Activated CD8-positive, alpha-beta memory T cell treated with anti-CD3 and anti-CD28 coated beads, Interleukin-2, amount 50 U/mL, for 24 hours (primary cell): ENCODE measurements at regions not wholly inside any gene's neighbourhood (a gene's known extent, or its start where the extent isn't known, plus 50 kb on each side); places are given as distances from the start of the nearest gene placed in this dataset.
"Not testable (repeated sequence)": the region's sequence is repeated elsewhere in the genome, so short reads cannot be mapped to it uniquely, and the experiment has no call there.

ENCODE experiments used
- DNase-seq: peaks from one replicate; pipeline ENCODE4 v3.0.0-alpha.2; 2020; ENCODE audit errors: extremely low read depth

DNA sequence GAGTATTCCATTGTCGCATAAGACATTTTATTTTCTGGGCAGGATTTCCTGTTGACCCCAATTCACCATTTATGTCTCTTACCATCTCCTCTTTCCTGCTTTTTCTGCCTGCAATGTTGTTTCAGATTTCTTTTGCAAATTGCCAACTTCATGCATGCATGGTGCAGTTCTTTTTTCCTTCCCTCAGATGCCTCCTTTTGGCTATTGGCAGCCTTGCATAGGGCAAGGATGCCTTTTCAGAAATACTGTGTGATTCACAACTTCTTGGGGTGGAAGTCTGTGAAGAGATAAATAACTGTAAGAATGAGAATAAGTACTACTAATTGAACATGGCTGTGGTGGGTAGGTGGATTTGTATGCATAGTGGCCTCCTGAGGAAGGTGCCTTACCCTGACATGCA, 116.7 kb downstream of the SOX4 start:
- no peak for DNase-seq

DNA sequence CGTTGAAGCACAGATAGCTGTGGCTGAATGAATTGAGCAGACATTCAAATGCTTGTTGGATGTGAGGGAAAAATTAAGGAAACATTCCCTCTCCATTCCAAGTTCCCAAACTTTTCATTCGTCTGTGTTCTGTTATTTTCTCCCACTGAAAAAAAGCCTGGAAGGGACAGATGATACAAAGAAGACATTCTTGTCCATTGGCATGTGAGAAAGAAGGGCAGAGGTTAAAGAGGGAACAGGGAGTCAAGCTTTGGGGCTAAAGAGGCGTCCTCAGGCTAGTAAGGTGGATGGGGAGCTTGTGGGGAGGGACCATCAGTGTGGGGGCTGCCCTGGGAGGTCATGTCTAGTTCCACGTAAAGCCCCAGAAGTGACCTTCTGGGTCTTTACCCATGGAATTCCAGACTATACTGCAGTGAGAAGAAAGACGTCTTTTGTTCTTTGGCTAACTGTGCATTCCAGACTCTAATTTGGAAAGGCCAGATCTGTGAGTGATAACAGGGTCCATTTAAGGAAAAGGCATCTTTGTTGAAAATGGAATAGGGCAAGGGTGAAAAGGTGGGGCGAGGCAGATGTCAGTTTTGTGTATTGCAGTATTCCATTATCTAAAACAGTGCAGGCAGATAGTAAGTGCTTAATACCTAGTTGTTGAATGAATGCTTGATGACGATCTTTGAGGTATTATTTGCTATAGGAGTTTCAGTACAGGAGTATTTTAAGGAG, 117.5 kb downstream of the SOX4 start:
- DNase-seq: no peak

DNA sequence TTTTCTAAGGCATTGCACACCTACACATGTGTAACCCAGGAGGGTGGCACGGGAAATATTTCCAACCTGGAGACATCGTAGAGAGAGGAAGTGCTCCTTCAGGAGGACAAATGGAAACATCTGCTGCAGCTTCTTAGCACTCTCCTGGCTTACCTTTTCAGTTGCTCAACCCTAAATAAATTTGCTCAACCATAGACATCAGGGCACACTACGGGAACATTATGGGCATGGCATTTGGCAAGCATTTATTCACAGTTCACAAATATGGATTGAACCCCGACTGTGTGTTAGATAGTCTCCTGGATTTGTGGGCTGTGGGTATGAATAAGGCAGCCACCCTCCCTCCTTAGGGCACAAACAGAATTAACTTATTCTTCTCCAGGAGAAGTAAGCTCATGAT, 118.7 kb downstream of the SOX4 start:
- DNase-seq: no peak

DNA sequence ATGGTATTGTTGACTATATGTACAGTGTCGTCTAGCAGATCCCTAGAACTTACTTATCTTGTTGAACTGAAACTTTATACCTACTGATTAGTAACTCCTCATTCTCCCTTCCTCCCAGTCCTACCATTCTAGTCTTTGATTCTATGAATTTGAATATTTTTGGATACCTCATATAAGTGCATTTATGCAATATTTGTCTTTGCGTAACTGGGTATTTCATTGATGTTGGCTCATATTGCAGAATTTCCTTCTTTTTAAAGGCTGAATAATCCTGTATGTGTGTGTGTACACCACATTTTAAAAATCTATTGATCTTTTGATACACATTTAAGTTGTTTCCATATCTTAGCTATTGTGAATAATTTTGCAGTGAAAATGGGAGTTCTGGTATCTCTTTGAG, 119.9 kb downstream of the SOX4 start:
- no peak for DNase-seq

DNA sequence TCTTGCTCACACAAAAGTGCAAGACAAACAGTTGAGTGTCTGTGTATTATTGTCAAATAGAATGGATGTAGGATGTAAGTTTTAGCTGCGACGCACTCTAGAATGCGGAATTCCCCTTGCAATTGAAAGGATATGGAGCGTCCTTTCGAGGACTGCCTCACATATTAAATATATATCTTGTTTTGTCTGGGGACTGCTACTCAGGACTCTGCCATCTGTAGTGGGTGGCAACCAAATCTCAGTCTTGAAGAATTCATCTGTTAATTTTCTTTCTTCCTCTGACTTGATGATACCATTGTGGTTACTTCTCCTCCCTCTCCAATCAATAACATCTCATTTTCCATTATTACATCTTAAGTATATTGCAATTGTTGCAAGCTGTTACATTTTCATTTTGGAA, 121.6 kb downstream of the SOX4 start:
- no peak for DNase-seq

DNA sequence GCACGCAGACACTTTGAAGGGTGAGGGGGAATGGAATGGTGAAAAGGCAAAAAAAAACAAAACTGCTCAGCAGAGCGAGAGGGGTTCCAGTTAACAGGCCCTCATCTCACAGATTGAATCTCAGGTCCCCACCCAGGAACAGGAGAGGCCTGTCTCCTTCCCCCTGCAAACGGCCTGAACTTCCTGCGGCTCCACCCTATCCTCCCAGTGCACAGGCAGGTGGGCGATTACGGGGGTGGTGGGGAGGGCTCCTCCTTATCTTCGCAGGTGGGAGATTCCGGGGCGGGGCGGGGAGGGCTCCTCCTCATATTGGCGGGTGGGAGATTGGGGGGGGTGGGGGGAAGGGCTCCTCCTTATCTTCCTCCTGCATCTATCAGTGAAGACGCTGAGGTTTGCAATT, 129.0 kb downstream of the SOX4 start:
- no peak for DNase-seq

DNA sequence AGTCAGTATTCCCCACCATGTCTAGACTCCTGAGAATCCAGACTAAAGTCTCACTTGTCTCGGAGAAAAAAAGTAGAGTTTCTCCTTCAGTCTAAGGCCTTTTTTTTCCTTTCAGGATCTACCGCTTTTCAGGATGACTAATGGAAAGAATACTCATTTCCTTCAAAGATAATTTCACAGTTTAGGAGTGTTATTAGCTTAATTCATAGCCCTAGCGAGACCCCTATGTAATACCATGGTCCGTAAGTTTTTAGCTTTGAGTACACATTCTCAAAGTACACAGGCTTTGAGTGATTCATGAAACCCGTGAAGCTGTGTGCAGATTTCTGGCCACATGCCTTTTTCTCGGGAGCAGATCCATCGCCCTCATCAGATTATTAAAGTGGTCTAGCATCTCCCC, 133.1 kb downstream of the SOX4 start:
- DNase-seq: no peak

DNA sequence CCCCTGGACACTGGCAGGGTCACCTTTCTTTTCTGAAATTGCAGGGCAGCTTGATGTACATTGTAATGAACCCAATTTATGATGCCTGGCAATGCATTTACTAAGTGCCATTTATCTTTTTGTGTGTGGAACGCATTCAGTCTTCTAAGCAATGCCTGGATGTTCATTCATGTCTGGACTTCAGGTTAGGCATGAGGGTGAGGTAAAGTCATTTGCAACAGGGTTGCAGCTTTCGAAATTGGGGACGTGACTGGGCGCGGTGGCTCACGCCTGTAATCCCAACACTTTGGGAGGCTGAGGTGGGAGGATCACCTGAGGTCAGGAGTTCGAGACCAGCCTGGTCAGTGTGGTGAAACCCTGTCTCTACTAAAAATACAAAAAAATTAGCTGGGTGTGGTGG, 134.6 kb downstream of the SOX4 start:
- no peak for DNase-seq

DNA sequence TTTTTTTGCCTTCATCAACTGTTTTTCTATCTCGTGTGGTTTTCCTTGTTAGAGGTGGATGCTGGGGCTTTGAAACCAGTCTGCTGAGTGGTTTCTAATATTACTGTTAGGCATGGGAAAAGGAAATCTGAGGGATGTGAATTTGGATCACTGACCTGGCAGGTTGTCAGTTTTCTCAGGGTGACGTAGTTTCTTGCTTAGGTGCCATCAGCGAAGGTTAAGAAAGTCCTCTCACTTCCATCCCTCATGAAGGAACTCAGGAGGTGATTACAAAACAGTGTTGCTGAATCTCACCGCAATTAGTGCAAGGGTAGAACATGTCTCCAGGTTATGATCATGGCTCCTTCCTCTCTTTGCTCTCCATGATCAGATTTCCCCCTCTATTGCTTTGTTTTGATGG, 135.9 kb downstream of the SOX4 start:
- DNase-seq: no peak

DNA sequence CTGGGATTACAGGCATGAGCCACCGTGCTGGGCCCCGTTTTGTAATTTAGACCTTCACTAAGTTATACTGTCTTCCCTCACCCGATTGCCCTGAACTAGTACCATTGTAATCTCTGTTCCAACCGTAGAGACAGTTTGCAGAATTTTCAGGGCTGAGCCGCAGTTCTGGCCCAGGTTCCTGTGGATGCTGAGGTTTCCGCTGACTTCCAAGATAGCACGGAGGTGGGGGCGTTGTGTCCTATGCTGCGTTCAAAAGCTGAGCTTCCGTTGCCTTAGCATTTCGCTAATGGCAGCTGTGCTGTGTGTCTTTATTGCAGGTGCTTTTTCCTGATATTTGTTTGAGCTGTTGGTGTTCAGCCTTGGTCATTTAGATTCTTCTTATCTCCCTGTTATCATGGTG, 137.0 kb downstream of the SOX4 start:
- no peak for DNase-seq

DNA sequence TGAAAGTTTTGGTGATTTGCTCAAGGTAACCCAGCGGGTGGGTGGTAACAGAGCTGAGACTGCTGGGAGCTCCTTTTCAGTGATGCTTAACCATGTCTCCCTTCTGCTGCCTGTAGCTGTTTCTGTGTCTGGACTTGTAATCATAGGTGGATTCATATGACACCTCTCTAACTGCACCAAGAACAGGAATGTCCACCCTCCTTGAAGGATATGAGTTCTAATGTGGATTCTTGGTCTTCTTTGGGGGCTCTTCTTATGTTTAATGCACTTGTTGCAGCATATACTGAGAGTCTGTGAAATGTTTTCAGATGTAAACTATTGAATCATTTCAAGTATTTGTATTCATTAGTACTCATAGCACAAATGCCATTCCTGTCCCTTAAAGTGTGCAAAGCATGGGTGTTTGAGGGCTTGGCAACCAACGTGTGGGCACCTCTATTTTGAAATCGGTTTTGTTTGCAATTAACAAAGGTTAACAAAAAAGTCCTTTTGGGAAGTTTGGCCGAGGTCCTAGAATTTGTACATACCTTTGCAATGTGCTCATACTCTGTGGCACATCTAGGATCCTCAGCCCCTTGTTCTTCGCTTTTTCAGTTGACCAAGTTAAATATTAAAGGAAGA, 138.0 kb downstream of the SOX4 start:
- no peak for DNase-seq

DNA sequence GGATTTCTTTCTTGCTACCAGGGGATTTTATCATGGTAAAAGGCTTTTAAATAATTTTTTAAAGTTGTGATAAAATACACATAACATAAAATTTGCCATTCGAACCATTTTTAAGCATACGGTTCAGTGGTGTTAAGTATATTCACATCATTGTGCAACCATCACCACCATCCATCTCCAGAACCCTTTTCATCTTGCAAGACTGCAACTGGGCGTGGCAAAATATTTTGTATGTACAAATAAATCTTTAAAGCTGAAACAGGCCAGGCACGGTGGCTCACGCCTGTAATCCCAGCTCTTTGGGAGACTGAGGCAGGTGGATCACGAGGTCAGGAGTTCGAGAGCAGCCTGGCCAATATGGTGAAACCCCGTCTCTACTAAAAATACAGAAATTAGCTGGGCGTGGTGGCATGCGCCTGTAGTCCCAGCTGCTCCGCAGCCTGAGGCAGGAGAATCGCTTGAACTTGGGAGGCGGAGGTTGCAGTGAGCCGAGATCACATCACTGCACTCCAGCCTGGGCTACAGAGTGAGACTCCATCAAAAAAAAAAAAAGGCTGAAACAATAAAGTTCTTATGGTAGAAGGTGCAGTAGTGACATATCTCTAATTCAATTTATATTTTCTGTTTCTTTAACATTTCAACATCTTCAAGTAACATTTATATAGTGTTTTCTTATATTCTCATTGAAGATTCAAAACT, 138.6 kb downstream of the SOX4 start:
- not testable (repeated sequence) for DNase-seq

DNA sequence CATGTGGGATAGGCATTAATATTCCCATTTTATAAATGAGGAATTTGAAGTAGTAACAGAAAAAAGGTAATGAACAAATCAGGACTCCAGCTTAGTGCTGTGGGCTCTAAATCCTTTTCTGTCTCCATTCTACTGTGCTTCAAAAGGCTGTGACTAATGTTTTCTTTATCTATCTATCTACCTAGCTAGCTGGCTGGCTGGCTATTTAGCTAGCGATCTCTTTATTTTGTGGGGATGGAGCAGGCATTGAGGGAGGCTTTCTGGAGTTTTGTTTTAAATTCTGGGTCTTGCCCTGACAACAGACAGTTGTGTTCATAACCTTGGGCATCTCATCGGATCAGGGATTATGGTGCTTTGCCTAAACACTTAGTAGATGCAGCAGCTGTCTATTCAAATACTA, 139.2 kb downstream of the SOX4 start:
- DNase-seq: no peak

DNA sequence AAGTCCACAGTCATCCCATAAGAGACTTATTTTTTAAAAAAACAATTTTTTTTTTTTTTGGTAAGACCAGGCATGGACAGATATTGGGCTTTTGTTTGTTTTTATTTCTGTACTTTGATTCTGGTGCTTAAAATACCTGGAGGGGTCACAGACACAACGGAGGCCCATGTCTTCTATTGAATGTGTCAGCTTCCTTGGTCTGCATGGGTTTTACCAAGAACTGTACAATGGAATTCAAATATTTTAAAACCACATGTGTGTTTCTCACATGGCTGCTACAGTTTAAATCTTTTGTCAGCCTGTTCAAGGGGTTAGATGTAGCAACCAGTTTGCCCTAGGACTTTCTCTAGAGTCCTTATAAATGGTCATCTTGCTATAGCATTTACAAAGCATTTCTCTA, 139.8 kb downstream of the SOX4 start:
- DNase-seq: no peak

DNA sequence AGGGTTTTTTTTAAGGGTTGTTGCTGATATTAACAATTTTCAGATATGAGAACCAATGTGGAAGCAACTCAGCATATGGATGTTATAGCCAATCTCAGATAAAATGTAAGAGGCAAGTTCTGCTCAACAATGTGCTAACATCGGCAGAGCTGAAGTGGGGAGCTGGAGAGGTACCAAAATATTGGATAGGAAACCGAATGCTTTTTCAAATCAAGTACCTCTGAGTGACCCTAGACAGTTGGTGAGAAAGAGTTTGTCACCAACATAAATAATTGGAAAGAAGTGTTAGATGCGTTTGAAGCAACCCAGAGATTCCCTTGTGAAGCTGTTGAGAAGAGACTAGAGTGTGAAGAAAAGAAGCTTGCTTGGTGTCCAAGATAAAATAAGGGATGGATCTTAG, 140.7 kb downstream of the SOX4 start:
- no peak for DNase-seq

DNA sequence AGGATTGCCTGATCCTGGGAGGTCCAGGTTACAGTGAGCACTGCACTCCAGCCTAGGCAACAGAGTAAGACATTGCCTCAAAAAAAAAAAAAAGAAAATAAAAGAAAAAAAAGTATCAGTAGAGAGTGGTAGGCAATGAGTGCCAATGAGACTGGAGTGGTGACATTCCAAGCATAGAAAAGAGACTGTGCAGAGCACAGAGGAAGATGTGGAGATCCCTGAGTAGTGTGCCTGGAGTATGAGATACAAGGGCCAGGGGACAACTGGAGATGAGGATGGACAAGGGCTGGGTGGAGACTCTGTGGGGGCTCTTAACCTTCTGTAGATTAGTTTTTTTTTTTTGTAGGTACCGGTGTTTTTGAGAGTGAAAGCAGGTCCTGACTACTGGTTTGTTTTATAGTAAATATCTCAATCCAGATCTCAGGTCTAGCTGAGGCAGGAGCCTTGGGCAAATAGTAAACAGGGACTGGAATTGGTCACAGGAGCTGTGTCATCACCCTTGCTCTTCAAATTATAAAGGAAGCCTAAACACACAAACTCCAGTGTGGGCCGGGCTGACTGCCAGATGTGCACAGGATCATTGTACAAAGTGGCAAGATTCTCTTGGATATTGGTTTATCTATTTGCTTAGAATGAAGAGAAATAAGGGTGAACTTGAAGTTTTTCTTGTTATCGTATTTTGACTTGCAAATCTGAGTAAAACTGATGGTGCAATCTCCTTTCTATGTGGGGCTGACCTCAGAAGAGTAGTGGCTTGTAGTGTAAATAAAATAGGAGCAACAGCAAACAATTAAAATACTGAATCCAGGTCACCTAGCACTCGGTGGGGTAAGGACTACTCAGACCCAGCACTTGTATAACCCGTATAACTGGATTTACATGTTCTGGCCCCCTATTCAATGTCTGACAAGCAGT, 144.9 kb downstream of the SOX4 start:
- DNase-seq: no peak

DNA sequence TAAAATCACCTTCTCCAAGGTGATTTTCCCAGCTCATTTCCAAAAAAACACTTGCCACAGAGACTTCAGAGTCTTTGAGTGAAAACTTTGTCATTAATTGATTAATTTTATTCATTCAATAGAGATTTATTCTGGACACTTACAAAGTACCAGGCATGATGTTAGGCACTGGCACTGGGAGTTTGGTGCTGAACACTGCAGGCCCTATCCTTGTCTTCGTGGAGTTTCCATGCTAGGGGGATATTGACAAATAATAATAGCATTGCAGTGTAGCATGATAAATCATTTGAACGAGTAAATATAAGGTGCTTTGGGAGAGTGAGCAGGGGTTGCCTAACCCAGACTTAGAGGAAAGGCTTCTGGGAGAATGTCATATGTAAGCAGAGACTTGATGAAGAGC, 145.7 kb downstream of the SOX4 start:
- DNase-seq: no peak

DNA sequence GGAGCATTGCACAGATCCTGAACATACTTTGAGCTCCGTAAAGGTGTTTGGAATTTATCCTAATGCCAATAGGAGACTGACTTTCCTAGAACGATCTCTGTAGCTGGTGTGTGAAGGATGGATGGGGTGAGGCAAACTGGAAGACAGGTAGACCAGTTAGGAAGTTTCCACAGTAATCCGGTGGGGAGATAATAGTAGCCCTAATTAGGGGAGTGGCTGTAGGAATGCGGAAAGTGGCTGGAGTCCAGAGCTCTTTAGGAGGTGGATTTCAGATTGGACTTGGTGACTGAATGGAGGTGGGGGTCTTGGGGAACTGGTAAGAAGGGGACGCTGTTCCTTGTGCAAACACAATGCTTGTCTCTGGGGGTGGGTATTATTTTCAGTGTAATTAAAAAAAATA, 146.3 kb downstream of the SOX4 start:
- DNase-seq: no peak

DNA sequence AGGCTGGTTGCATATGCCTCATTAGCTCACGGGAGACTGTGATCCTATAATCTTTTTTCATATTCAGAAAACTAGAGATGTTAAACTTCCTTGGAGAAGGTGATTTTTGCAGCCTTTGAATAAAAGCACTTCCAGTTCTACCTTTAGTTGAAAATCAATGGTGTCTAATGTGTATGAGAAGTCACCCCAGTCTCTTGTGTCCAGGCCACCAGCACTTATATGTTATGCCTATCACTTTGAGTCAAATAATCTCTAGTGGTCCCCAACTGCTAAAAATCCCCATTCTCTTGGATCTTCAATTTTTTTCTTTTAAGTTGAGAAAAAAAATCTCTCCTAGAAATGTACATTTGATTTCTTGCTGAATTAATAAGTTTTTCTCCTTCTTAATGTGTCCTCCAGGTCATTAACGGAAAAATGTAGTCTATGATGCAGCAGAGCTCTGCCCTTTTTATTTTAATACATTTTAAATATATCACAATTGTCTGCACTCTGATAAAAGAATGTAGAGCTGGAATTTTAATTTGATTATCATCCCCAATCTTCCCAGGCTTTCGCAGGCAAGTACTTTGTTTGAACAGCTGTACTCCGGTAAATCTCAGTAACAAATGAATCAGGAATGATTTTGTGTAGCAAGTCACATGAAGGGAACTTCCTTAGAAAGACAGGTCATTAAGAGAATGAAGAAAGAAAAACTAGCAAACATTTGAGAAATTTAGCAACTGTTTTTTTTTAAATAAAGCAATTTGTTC, 147.0 kb downstream of the SOX4 start:
- DNase-seq: no peak

DNA sequence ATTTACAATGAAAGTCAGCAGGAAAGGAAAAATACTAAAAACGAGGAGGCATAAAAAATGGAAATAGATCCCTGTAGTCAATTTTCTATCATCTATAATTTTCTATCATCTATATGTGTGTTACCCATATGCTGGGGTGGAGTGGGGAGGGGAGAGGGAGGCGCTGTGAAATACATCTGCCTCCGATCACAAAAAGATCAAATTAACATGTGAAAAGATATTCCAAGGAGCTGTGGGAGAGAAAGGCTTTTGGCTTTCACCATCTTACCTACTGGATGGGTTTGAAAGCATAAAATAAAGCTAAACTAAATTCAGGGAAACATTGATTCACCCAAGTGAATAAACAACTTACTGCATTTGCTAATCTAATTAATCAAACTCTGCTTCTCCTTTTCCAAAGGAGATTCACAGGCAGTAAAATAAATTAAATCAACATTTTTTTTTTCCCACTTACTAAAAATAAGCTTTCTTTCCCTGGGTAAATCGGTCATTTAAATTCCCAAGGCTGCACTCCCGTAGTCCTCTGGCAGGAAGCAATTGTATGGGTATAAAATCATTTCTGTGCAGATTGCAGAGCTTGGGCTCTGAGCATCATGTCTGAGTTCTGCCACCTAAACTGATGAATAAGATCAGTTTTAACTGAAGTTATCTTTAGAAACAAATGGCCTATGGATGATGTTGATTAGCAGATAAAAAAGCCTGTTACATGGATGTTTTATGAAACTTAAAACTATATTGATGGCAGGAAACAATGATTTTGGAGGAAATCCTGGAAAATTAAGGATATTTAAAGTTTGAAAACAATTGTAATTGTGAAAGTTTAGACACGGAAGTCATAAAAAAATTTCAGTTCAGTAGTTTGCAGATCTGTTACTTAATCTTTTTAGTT, 147.9 kb downstream of the SOX4 start:
- no peak for DNase-seq
